SJSA1 (cell line): ENCODE measurements at regions not wholly inside any gene's neighbourhood (a gene's known extent, or its start where the extent isn't known, plus 50 kb on each side); places are given as distances from the start of the nearest gene placed in this dataset.

Experiments used
- DNase-seq, 2 experiments: peaks; one replicate each; pipeline ENCODE4 v3.0.0-alpha.2; 2015 to 2020; ENCODE audit warnings: low spot score in 2 of 2, low read depth in 1 of 2
- H3K27ac ChIP-seq: fragments of 250-450 bp; sonication (Bioruptor Pico); 2 replicates; pipeline ENCODE4 v1.5.1; 2020; ENCODE audit warnings: mild to moderate bottlenecking, moderate library complexity
- H3K27me3 ChIP-seq: fragments of 250-450 bp; sonication (Bioruptor Pico); replicated peaks from 2 replicates; pipeline ENCODE4 v1.5.1; 2020; ENCODE audit warnings: mild to moderate bottlenecking, moderate library complexity
- H3K36me3 ChIP-seq: fragments of 250-450 bp; sonication (Bioruptor Pico); 2 replicates; pipeline ENCODE4 v1.5.1; 2020; ENCODE audit warnings: mild to moderate bottlenecking
- H3K4me1 ChIP-seq: fragments of 250-450 bp; sonication (Bioruptor Pico); replicated peaks from 2 replicates; pipeline ENCODE4 v1.6.1; 2021; ENCODE audit warnings: mild to moderate bottlenecking
- H3K4me3 ChIP-seq: fragments of 250-450 bp; sonication (Bioruptor Pico); 2 replicates; pipeline ENCODE4 v1.5.1; 2020; ENCODE audit warnings: mild to moderate bottlenecking
- H3K9me3 ChIP-seq: fragments of 250-450 bp; sonication (Bioruptor Pico); replicated peaks from 2 replicates; pipeline ENCODE4 v1.5.1; 2020; ENCODE audit warnings: mild to moderate bottlenecking

DNA sequence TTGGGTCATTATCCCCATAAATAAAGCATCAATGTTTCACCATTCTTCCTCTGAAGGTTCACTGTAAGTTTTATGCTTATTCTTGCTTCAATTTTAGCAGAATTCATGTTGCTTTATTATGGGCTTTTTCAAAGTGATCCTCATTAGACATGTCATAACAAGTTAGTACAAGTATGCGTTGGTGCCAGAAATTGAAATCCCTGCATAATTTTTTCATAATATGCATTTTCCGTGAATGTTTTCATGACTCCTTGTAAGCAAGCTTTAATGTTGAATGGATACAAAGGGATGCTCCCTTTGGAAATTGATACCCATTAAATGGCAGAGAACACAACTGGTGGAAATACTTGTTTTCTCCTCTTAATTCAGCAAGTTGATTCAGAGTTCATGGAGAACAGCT, 179.7 kb downstream of the ST6GAL2 start:
- DNase-seq, result no peak
- H3K9me3 ChIP-seq, result no peaks in the 10 kb centered on the region
- no peaks in the 10 kb centered on the region for H3K36me3 ChIP-seq
- no peaks in the 10 kb centered on the region for H3K4me1 ChIP-seq
- no peak overlapping the region for H3K4me3 ChIP-seq
- H3K27me3 ChIP-seq, result no peaks in the 10 kb centered on the region
- no peak overlapping the region for H3K27ac ChIP-seq

DNA sequence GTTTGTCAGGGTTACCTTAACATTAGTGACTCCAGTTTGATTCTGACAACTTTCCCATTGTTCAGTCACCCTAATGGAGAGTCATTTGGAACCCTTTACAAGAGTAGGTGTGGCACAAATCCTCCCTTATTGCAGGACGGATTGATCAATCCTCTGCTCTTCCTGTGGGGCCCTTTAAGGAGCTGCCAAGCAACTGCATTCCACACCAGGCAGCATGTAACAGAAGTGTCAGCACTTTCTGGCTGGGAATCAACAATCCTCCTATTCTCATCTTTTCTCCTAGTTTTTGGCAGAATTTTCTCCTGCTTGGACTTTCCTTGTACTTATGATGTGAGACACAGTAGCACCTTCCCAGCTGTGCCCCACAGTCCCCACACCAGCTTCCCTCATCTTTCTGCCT, 177.8 kb downstream of the ST6GAL2 start:
- Histone ChIP-seq H3K9me3 (no peaks in the 10 kb centered on the region), H3K36me3 (no peaks in the 10 kb centered on the region), H3K27me3 (no peaks in the 10 kb centered on the region), H3K4me3 (no peak overlapping the region), H3K4me1 (no peaks in the 10 kb centered on the region), H3K27ac (no peak overlapping the region)
- DNase-seq, result no peak

DNA sequence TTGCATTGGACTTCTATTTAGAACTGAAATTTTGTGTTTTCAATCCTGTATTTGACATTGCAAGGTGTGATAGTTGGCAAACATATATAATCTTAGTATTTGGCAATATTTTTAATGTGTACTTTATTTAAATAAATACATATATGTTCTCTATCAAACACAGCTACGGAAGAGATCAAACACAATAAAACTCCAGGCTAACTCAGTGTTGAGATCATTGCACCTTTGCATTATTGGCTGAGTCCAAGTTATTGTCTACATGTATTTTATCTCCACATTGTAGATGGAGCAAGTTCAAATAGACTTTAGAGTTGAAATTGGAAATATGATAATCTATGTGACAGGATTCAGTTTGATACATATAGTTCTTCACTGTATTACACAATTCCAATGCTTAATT, 176.7 kb downstream of the ST6GAL2 start:
- Histone ChIP-seq H3K36me3 (no peaks in the 10 kb centered on the region), H3K27ac (no peak overlapping the region), H3K4me3 (no peak overlapping the region), H3K27me3 (no peaks in the 10 kb centered on the region), H3K9me3 (no peaks in the 10 kb centered on the region), H3K4me1 (no peaks in the 10 kb centered on the region)
- no peak for DNase-seq

DNA sequence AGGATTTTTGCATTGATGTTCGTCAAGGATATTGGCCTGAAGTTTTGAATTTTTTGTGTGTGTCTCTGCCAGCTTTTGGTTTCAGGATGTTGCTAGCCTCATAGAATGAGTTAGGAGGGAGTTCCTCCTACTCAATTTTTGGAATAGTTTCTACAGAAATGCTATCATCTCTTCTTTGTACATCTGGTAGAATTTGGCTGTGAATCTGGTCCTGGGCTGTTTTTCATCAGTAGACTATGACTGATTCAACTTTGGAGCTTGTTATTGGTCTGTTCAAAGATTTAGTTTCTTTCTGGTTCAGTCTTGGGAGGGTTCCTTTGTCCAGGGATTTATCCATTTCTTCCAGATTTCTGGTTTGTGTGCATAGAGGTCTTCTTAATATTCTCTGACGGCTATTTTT, 166.7 kb downstream of the ST6GAL2 start:
- H3K36me3 ChIP-seq, result no peaks in the 10 kb centered on the region
- no peak for DNase-seq
- no peaks in the 10 kb centered on the region for H3K9me3 ChIP-seq
- H3K27me3 ChIP-seq, result no peaks in the 10 kb centered on the region
- no peaks in the 10 kb centered on the region for H3K4me1 ChIP-seq
- no peak overlapping the region for H3K27ac ChIP-seq
- H3K4me3 ChIP-seq, result no peak overlapping the region

DNA sequence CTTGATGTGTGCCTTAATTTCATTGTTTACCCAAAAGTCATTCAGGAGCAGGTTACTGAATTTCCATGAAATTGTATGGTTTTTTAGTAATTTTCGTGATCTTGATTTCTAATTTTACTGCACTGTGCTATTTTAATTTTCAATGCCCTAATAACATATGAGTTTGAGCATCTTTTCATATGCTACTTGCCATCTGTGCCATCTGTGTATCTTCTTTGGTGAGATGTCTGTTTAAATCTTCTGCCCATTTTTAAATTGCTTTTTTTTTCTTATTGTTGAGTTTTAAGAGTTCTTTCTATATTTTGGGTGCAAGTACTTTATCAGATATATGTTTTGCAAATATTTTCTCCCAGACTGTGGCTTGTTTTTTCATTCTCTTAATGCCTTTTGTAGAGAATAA, 165.9 kb downstream of the ST6GAL2 start:
- no peaks in the 10 kb centered on the region for H3K27me3 ChIP-seq
- no peaks in the 10 kb centered on the region for H3K4me1 ChIP-seq
- no peak overlapping the region for H3K4me3 ChIP-seq
- no peak for DNase-seq
- no peaks in the 10 kb centered on the region for H3K9me3 ChIP-seq
- no peak overlapping the region for H3K27ac ChIP-seq
- no peaks in the 10 kb centered on the region for H3K36me3 ChIP-seq

DNA sequence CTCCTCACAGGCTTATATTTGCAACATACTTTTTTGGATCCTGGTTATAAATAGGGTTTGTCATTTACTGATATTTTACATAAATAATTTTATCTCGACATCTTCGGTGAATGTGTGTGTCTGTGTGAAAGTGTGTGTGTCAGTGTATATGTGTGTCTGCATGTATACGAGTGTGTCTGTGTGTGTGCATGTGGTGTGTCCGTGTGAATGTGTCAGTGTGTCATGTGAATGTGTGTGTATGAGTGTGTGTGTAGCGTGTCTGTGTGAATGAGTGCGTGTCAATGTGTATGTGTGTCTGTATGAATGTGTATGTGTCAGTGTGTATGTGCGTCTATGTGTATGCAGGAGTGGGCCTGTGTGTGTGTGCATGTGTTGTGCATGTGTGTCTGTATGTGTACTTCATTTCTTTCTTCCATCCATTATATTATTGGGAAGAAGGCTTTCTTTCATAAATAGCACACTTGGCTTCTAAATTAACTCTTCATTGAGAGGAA, 161.6 kb downstream of the ST6GAL2 start:
- no peak overlapping the region for H3K4me3 ChIP-seq
- no peaks in the 10 kb centered on the region for H3K36me3 ChIP-seq
- H3K27ac ChIP-seq, result no peak overlapping the region
- H3K9me3 ChIP-seq, result no peaks in the 10 kb centered on the region
- DNase-seq, result no peak
- H3K27me3 ChIP-seq, result no peaks in the 10 kb centered on the region
- no peaks in the 10 kb centered on the region for H3K4me1 ChIP-seq

DNA sequence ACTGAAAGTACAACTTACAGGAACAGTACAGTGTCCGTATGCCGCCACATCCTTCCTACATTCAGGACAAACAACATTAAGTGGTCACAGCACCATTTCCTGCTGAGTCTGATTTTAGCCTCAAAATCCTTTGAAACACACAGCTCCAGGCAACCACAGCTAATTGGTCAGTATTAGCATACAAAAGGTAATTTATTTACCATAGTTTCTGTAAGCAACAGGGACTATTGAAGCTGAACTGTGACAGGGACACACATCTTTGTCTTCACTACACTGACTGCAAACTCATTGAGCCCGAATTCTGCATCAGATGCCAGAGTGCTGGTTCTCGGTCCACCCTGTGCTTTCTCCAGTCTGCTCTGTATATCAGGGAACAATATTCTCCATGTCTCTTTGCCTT, 151.8 kb downstream of the ST6GAL2 start:
- no peak for DNase-seq
- H3K27me3 ChIP-seq, result no peaks in the 10 kb centered on the region
- H3K4me1 ChIP-seq, result no peaks in the 10 kb centered on the region
- no peak overlapping the region for H3K27ac ChIP-seq
- H3K4me3 ChIP-seq, result no peak overlapping the region
- H3K36me3 ChIP-seq, result no peaks in the 10 kb centered on the region
- no peaks in the 10 kb centered on the region for H3K9me3 ChIP-seq

DNA sequence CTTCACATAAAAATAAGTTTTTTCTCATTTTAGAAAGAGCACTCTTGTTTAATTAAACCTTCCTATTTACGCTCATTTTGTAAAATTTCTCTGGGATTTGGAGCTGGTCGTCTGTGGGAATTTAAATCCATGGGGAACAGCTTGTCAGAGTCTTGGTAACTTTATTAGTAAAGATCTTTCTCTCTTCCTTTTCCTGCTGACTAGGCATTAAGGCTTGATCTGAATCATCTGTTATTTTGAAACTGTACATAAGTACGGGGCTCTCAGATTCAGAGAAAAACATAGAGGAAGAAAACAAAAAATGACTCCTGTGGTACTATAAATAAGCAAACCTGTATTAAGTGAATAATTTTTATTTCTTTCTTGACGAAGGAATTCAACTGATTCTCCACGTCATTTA, 150.2 kb downstream of the ST6GAL2 start:
- H3K4me1 ChIP-seq, result no peaks in the 10 kb centered on the region
- no peaks in the 10 kb centered on the region for H3K27me3 ChIP-seq
- no peak overlapping the region for H3K4me3 ChIP-seq
- no peak for DNase-seq
- no peaks in the 10 kb centered on the region for H3K9me3 ChIP-seq
- no peaks in the 10 kb centered on the region for H3K36me3 ChIP-seq
- no peak overlapping the region for H3K27ac ChIP-seq

DNA sequence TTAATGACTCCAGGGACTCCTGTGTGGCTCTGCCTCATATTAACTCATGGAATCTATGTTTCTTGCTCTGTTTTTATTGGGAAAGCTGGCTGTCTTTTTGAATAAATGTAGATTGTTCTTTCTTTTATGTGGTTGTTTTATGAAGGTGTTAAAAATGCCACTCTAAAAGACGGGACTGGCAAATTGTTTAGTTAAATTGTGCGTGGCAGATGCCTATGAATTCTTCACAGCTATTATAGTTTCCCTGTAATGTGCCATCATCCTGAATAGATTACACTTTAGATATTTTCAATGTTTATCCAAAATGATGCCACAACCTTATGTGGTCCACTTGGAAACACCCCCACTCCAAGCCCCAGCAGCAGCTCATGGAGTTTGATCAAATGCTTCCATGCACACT, 149.7 kb downstream of the ST6GAL2 start:
- Histone ChIP-seq H3K27ac (no peak overlapping the region), H3K4me1 (no peaks in the 10 kb centered on the region), H3K9me3 (no peaks in the 10 kb centered on the region), H3K4me3 (no peak overlapping the region), H3K27me3 (no peaks in the 10 kb centered on the region), H3K36me3 (no peaks in the 10 kb centered on the region)
- no peak for DNase-seq

DNA sequence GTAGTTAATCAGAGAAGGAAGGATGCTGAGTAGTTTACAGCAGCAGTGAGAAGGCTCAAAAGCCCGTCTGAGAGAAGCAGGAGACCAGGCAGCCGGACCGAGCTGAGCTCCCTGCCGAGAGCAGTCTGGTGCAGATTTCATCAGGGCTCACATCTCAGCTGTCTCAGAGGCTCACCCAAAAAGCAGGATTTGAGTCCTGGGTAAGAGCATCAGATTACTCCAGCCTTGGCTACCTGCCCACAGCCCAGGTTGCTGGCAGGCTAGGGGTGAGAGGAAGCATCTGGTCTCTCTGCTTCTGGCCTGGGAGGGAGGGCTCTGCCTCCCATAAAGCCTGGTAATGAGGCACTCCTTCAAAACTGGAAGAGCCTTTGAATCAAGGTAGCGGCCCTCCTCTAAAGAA, 140.5 kb downstream of the ST6GAL2 start:
- no peak for DNase-seq
- Histone ChIP-seq H3K9me3 (no peaks in the 10 kb centered on the region), H3K27me3 (no peaks in the 10 kb centered on the region), H3K4me3 (no peak overlapping the region), H3K36me3 (no peaks in the 10 kb centered on the region), H3K4me1 (no peaks in the 10 kb centered on the region), H3K27ac (no peak overlapping the region)

DNA sequence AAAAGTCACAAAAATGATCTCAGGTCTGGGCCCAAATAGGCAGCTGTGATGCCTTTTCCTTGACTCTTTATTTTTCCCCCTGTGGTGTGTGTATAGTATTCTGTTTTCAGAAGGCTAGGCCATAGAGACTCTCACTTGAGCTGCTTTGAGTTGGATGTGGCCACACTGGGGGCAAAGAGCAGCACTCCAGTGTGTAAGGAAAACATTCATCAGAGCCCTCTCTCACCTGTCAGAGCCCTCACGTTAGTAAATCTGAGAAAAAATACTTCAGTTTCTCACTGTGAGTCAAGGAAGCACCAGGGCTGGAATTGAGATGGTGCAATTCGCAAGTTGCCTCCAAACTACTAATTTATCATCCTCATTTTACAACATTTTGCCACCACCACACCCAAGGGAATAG, 136.1 kb downstream of the ST6GAL2 start:
- no peak overlapping the region for H3K27ac ChIP-seq
- no peaks in the 10 kb centered on the region for H3K27me3 ChIP-seq
- no peaks in the 10 kb centered on the region for H3K4me1 ChIP-seq
- DNase-seq, result no peak
- H3K36me3 ChIP-seq, result no peaks in the 10 kb centered on the region
- H3K4me3 ChIP-seq, result no peak overlapping the region
- H3K9me3 ChIP-seq, result no peaks in the 10 kb centered on the region
